ENCODE measurements at regions not wholly inside any gene's neighbourhood (a gene's known extent, or its start where the extent isn't known, plus 50 kb on each side); places are given as distances from the start of the nearest gene placed in this dataset.

DNA sequence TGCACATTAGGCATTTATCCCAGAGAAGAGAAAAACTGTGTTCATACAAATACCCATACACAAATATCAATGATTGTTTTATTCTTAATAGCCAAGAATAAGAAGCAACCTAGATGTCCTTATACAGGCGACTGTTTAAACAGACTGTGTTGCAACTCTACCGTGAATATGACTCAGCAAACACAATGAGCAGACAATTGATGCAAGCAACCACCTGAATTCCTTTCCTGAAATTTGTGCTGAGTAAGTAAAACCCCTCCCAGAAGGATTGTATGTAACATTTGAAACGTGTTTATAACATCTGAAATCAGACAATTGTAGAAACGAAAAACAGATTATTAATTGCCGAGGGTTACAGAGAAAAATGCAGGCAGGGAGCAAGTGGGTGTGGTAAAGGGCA, 621.9 kb upstream of the SOX11 start:
- TF ChIP-seq ZNF248 (tag by site-specific recombination; IDR thresholded peaks at IDR 0.05): no peak
- TF ChIP-seq IKZF3 (tag by site-specific recombination; IDR thresholded peaks at IDR 0.05): no peak
- no peak for TF ChIP-seq PRDM1 (tag by site-specific recombination; IDR thresholded peaks at IDR 0.05)
- no peak for TF ChIP-seq CTCF (tag by site-specific recombination; IDR thresholded peaks at IDR 0.05)
- no peak for TF ChIP-seq ZNF121 (tag by site-specific recombination; IDR thresholded peaks at IDR 0.05)
- TF ChIP-seq, protein P1, sequence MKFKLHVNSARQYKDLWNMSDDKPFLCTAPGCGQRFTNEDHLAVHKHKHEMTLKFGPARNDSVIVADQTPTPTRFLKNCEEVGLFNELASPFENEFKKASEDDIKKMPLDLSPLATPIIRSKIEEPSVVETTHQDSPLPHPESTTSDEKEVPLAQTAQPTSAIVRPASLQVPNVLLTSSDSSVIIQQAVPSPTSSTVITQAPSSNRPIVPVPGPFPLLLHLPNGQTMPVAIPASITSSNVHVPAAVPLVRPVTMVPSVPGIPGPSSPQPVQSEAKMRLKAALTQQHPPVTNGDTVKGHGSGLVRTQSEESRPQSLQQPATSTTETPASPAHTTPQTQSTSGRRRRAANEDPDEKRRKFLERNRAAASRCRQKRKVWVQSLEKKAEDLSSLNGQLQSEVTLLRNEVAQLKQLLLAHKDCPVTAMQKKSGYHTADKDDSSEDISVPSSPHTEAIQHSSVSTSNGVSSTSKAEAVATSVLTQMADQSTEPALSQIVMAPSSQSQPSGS (tag by site-specific recombination; IDR thresholded peaks at IDR 0.05; ENCODE audit: low read depth): no peak
- no peak for TF ChIP-seq ZNF707 (tag by site-specific recombination; IDR thresholded peaks at IDR 0.05)
- TF ChIP-seq, protein P2, sequence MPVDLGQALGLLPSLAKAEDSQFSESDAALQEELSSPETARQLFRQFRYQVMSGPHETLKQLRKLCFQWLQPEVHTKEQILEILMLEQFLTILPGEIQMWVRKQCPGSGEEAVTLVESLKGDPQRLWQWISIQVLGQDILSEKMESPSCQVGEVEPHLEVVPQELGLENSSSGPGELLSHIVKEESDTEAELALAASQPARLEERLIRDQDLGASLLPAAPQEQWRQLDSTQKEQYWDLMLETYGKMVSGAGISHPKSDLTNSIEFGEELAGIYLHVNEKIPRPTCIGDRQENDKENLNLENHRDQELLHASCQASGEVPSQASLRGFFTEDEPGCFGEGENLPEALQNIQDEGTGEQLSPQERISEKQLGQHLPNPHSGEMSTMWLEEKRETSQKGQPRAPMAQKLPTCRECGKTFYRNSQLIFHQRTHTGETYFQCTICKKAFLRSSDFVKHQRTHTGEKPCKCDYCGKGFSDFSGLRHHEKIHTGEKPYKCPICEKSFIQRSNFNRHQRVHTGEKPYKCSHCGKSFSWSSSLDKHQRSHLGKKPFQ (tag by site-specific recombination; IDR thresholded peaks at IDR 0.05): no peak
